Mononuclear cell (primary cell): ENCODE measurements at regions not wholly inside any gene's neighbourhood (a gene's known extent, or its start where the extent isn't known, plus 50 kb on each side); places are given as distances from the start of the nearest gene placed in this dataset.
"Not testable (repeated sequence)": the region's sequence is repeated elsewhere in the genome, so short reads cannot be mapped to it uniquely, and the experiment has no call there.

ENCODE experiments used
- H3K27me3 ChIP-seq: 2 replicates; pipeline ENCODE4 v1.6.0; 2011; ENCODE audit warnings: low read length, control low read depth; ENCODE audit not compliant: insufficient read depth
- H3K4me1 ChIP-seq: 2 replicates; pipeline ENCODE4 v1.5.1; 2011; ENCODE audit warnings: mild to moderate bottlenecking, low read length, control low read depth; ENCODE audit not compliant: insufficient read depth
- H3K4me3 ChIP-seq: 2 replicates; pipeline ENCODE4 v1.5.1; 2011; ENCODE audit warnings: mild to moderate bottlenecking, low read length, moderate library complexity
- H3K9me3 ChIP-seq: 2 replicates; pipeline ENCODE4 v1.5.1; 2011; ENCODE audit warnings: low read depth, mild to moderate bottlenecking, control low read depth, low read length

- no peaks in the 10 kb centered on the region for H3K9me3 ChIP-seq
- no peak overlapping the region for H3K4me3 ChIP-seq
- no peaks in the 10 kb centered on the region for H3K4me1 ChIP-seq
- no peaks in the 10 kb centered on the region for H3K27me3 ChIP-seq
These were observed 427.8 kb downstream of the ARL4A start for GRCh38 chr7:13115157-13115772.

GRCh38 chr7:13115855-13116254 lies 428.4 kb downstream of the ARL4A start:
- H3K4me3 ChIP-seq, result no peak overlapping the region
- no peaks in the 10 kb centered on the region for H3K9me3 ChIP-seq
- H3K4me1 ChIP-seq, result no peaks in the 10 kb centered on the region
- H3K27me3 ChIP-seq, result no peaks in the 10 kb centered on the region

- Histone ChIP-seq H3K4me1 (no peaks in the 10 kb centered on the region), H3K4me3 (no peak overlapping the region), H3K9me3 (no peaks in the 10 kb centered on the region), H3K27me3 (no peaks in the 10 kb centered on the region)
These were observed 429.7 kb downstream of the ARL4A start for GRCh38 chr7:13117103-13117502.

GRCh38 chr7:13117592-13117991 lies 430.2 kb downstream of the ARL4A start:
- Histone ChIP-seq H3K4me3 (no peak overlapping the region), H3K9me3 (no peaks in the 10 kb centered on the region), H3K27me3 (no peaks in the 10 kb centered on the region), H3K4me1 (no peaks in the 10 kb centered on the region)

GRCh38 chr7:13124629-13125028 lies 437.2 kb downstream of the ARL4A start:
- H3K4me1 ChIP-seq, H3K9me3 ChIP-seq, H3K4me3 ChIP-seq, H3K27me3 ChIP-seq: not testable (repeated sequence)

DNA sequence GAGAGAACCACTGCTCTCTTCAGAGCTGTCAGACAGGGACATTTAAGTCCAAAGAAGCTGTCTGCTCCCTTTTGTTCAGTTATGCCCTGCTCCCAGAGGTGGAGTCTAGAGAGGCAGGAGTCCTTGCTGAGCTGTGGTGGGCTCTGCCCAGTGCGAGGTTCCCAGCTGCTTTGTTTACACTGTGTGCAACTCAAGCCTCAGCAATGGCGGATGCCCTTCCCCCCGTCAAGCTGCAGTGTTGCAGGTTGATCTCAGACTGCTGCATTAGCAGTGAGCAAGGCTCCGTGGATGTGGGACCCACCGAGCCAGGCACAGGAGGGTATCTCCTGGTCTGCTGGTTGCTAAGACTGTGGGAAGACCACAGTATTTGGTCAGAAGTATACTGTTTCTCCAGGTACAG lies 438.9 kb downstream of the ARL4A start:
- Histone ChIP-seq H3K27me3 (no peaks in the 10 kb centered on the region), H3K4me1 (no peaks in the 10 kb centered on the region), H3K9me3 (no peaks in the 10 kb centered on the region), H3K4me3 (no peak overlapping the region)

GRCh38 chr7:13130321-13130720 lies 442.9 kb downstream of the ARL4A start:
- Histone ChIP-seq H3K27me3 (no peaks in the 10 kb centered on the region), H3K4me3 (no peak overlapping the region), H3K4me1 (no peaks in the 10 kb centered on the region), H3K9me3 (no peaks in the 10 kb centered on the region)

DNA sequence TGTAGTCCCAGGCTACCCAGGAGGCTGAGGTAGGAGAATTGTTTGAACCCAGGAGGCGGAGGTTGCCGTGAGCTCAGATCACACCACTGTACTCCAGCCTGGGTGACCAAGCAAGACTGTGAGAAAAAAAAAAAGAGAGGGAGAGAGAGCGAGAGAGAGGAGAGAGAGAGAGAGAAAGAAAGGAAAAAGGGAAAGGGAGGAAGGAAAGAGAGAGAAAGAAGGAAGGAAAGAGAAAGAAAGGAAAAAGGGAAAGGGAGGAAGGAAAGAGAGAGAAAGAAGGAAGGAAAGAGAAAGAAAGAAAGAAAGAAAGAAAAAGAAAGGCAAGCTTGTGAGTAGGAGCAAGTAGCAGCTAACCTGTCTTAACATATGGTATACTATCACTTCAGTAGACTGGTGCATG lies 443.5 kb downstream of the ARL4A start:
- not testable (repeated sequence) for H3K4me3 ChIP-seq, H3K27me3 ChIP-seq, H3K4me1 ChIP-seq, H3K9me3 ChIP-seq

GRCh38 chr7:13132314-13132713 lies 444.9 kb downstream of the ARL4A start:
- Histone ChIP-seq H3K27me3 (no peaks in the 10 kb centered on the region), H3K4me3 (no peak overlapping the region), H3K4me1 (no peaks in the 10 kb centered on the region), H3K9me3 (no peaks in the 10 kb centered on the region)

DNA sequence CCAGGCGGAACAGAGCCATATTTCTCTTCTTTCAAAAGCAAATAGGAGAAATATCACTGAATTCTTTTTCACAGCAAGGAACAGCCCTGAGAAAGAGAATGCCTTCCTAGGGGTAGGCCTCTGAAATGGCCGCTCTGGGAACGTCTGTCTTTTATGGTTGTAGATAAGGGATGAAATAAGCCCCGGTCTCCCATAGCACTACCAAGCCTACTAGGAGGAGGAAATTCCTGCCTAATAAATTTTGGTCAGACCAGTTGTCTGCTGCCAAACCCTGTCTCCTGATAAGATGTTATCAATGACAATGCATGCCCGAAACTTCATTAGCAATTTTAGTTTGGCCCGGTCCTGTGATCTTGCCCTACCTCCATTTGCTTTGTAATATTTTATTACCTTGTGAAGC lies 448.9 kb downstream of the ARL4A start:
- H3K9me3 ChIP-seq, H3K27me3 ChIP-seq, H3K4me1 ChIP-seq, H3K4me3 ChIP-seq: not testable (repeated sequence)

DNA sequence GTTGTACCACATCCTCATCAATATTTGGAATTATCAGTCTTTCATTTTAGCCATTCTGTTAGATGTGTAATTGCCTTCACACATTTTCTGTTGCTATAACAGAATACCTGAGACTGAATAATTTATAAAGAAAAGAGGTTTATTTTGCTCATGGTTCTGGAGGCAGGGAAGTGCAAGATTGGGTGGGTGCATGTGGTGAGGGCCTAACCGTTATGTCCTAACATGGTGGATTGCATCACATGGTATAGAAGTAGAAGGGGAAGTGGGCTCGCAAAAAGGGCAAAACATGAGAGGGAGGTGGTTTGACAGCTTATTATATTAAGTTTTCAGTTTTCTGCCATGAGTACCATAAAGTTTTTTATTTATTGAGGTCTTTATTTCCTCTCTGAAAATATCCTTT lies 452.0 kb downstream of the ARL4A start:
- Histone ChIP-seq H3K4me3 (no peak overlapping the region), H3K27me3 (no peaks in the 10 kb centered on the region), H3K9me3 (no peaks in the 10 kb centered on the region), H3K4me1 (no peaks in the 10 kb centered on the region)

DNA sequence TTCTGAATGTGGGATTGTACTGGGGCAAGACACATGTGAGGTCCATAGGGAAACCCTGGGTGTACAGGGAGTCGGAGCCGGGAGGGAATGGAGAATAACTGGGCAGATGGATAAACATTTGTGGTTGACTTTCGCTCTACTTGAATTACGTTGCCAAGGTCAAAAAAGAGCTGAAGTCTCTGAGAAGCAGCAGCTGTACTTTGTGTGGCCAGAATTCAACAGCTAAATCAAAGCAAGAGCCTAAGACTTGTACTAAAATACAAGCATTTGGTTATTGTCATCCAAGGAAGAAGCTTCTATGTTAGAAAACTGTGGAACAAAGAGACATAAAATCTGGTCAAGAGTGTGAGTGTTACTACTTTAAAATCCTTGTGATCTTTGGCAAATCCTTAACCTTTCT lies 457.2 kb downstream of the ARL4A start:
- Histone ChIP-seq H3K9me3 (no peaks in the 10 kb centered on the region), H3K4me1 (no peaks in the 10 kb centered on the region), H3K27me3 (no peaks in the 10 kb centered on the region), H3K4me3 (no peak overlapping the region)

DNA sequence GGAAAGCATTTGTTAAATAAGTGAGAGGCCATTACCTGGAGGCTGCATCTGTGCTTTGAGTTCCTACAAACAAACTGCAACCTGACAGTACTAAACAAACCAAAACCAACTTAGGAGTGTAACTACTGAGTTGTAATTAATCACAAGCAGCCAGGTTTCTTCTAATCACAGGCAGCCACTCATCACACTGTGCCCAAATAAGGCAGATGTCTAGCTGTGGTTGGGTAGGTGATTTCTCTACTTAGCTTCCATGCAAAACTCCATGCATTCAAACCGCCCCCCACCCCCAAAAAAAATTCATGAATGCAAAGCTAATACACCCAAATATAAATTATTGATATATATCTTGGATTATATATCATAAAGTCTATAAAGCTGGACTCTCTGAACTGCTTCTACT lies 461.1 kb downstream of the ARL4A start:
- Histone ChIP-seq H3K9me3 (no peaks in the 10 kb centered on the region), H3K27me3 (no peaks in the 10 kb centered on the region), H3K4me3 (no peak overlapping the region), H3K4me1 (no peaks in the 10 kb centered on the region)

- Histone ChIP-seq H3K4me3 (no peak overlapping the region), H3K27me3 (no peaks in the 10 kb centered on the region), H3K4me1 (no peaks in the 10 kb centered on the region), H3K9me3 (no peaks in the 10 kb centered on the region)
These were observed 464.5 kb downstream of the ARL4A start for GRCh38 chr7:13151978-13152377.

- no peak overlapping the region for H3K4me3 ChIP-seq
- no peaks in the 10 kb centered on the region for H3K27me3 ChIP-seq
- no peaks in the 10 kb centered on the region for H3K9me3 ChIP-seq
- no peaks in the 10 kb centered on the region for H3K4me1 ChIP-seq
These were observed 465.3 kb downstream of the ARL4A start for GRCh38 chr7:13152755-13153154.

GRCh38 chr7:13153266-13153665 lies 465.8 kb downstream of the ARL4A start:
- H3K4me1 ChIP-seq, result no peaks in the 10 kb centered on the region
- no peaks in the 10 kb centered on the region for H3K9me3 ChIP-seq
- H3K4me3 ChIP-seq, result no peak overlapping the region
- no peaks in the 10 kb centered on the region for H3K27me3 ChIP-seq

DNA sequence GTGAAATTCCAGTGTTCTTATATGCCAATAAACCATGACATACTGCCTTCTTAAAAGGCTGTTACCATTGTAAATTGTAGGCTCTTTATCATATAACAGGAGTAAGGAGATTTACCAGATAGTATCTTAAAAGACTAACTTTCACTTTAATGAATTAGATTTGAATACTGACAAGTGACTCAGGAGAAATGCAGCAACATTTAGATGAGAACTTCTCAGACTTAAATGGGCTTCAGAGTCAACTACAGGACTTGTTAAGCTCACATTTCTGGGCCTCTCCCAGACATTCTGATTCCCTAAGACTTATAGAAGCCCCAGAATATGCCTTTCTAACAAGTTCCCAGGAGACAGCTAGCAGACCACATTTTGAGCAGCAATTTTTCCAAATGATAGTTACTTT lies 466.3 kb downstream of the ARL4A start:
- Histone ChIP-seq H3K9me3 (no peaks in the 10 kb centered on the region), H3K27me3 (no peaks in the 10 kb centered on the region), H3K4me3 (no peak overlapping the region), H3K4me1 (no peaks in the 10 kb centered on the region)
